HG02610 (cell line): ENCODE measurements at regions not wholly inside any gene's neighbourhood (a gene's known extent, or its start where the extent isn't known, plus 50 kb on each side); places are given as distances from the start of the nearest gene placed in this dataset.
"Not testable (repeated sequence)": the region's sequence is repeated elsewhere in the genome, so short reads cannot be mapped to it uniquely, and the experiment has no call there.

ENCODE experiments used
- ATAC-seq: cut with Tn5 transposase; IDR thresholded peaks from one replicate; pipeline ENCODE4 v1.9.1; 2021; ENCODE audit warnings: mild to moderate bottlenecking, moderate library complexity; ENCODE audit not compliant: unreplicated experiment

GRCh38 chr12:54799966-54800365 is 54.4 kb upstream of the MUCL1 start:
- ATAC-seq = not testable (repeated sequence)

- no peak for ATAC-seq
These were observed 55.7 kb upstream of the MUCL1 start for GRCh38 chr12:54798651-54799050.

- ATAC-seq = no peak
These were observed 57.3 kb upstream of the MUCL1 start for GRCh38 chr12:54796991-54797390.

GRCh38 chr12:54795644-54796043 is 58.7 kb upstream of the MUCL1 start:
- ATAC-seq = no peak

- no peak for ATAC-seq
These were observed 68.2 kb upstream of the MUCL1 start for GRCh38 chr12:54786081-54786480.

GRCh38 chr12:54784115-54784514 is 70.2 kb upstream of the MUCL1 start:
- ATAC-seq = no peak

- ATAC-seq = not testable (repeated sequence)
These were observed 77.3 kb upstream of the MUCL1 start for GRCh38 chr12:54777031-54777430.

- ATAC-seq = no peak
These were observed 80.7 kb upstream of the MUCL1 start for GRCh38 chr12:54773593-54773992.

GRCh38 chr12:54765652-54766051 is 88.7 kb upstream of the MUCL1 start:
- ATAC-seq = no peak

GRCh38 chr12:54762390-54762789 is 91.9 kb upstream of the MUCL1 start:
- ATAC-seq = no peak

- ATAC-seq = no peak
These were observed 94.6 kb upstream of the MUCL1 start for GRCh38 chr12:54759751-54760150.

- ATAC-seq = no peak
These were observed 102.8 kb upstream of the MUCL1 start for GRCh38 chr12:54751493-54751892.

- no peak for ATAC-seq
These were observed 101.1 kb upstream of the DCD start for GRCh38 chr12:54749191-54749818.

- no peak for ATAC-seq
These were observed 96.4 kb upstream of the DCD start for GRCh38 chr12:54744590-54744989.

GRCh38 chr12:54740882-54741281 is 92.7 kb upstream of the DCD start:
- ATAC-seq = no peak

GRCh38 chr12:54736549-54736948 is 88.4 kb upstream of the DCD start:
- no peak for ATAC-seq

GRCh38 chr12:54734196-54734950 is 86.2 kb upstream of the DCD start:
- ATAC-seq = no peak

GRCh38 chr12:54725233-54725843 is 77.2 kb upstream of the DCD start:
- no peak for ATAC-seq

- peak; percentile 64 for ATAC-seq
These were observed 75.5 kb upstream of the DCD start for GRCh38 chr12:54723379-54724256.

- no peak for ATAC-seq
These were observed 73.1 kb upstream of the DCD start for GRCh38 chr12:54721312-54721711.

GRCh38 chr12:54719691-54720090 is 71.5 kb upstream of the DCD start:
- ATAC-seq = no peak
